ENCODE measurements at regions not wholly inside any gene's neighbourhood (a gene's known extent, or its start where the extent isn't known, plus 50 kb on each side); places are given as distances from the start of the nearest gene placed in this dataset.
A peak's percentile ranks its signal among the peaks of the same experiment; 100 is the strongest.

DNA sequence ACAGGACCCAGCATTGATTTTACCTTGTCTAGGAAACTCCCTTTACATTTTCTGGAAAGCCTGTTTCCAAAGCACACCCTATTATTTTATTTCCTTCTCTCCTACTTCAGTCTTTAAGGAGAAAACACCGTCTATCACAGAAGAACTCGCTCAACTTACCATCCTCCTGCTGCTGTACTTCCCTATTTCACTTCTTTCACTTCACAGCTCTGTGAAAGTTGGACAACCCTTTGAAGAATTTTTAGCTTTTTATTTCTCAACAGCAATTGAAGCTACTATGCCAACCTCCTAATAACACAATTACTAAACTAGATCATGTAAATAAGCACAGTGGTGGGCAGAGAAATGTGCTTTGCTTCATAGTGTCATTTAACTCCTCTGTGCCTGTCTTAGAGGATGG, 166.5 kb downstream of the TFEC start:
- DNase-seq (ENCODE audit: low read depth) (no peak), FAIRE-seq (no peak)
- no peaks in the 10 kb centered on the region for H3K27me3 ChIP-seq (ENCODE audit: control insufficient read depth, insufficient read depth, low read length)
- TF ChIP-seq, protein P1, sequence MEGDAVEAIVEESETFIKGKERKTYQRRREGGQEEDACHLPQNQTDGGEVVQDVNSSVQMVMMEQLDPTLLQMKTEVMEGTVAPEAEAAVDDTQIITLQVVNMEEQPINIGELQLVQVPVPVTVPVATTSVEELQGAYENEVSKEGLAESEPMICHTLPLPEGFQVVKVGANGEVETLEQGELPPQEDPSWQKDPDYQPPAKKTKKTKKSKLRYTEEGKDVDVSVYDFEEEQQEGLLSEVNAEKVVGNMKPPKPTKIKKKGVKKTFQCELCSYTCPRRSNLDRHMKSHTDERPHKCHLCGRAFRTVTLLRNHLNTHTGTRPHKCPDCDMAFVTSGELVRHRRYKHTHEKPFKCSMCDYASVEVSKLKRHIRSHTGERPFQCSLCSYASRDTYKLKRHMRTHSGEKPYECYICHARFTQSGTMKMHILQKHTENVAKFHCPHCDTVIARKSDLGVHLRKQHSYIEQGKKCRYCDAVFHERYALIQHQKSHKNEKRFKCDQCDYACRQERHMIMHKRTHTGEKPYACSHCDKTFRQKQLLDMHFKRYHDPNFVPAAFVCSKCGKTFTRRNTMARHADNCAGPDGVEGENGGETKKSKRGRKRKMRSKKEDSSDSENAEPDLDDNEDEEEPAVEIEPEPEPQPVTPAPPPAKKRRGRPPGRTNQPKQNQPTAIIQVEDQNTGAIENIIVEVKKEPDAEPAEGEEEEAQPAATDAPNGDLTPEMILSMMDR (IDR thresholded peaks at IDR 0.05; ENCODE audit: insufficient read depth, low read length, severe bottlenecking), result no peak
- no peaks in the 10 kb centered on the region for H3K36me3 ChIP-seq (ENCODE audit: control insufficient read depth, insufficient read depth, low read length)
- H3K4me3 ChIP-seq (ENCODE audit: low read depth, low read length), result no peak overlapping the region

DNA sequence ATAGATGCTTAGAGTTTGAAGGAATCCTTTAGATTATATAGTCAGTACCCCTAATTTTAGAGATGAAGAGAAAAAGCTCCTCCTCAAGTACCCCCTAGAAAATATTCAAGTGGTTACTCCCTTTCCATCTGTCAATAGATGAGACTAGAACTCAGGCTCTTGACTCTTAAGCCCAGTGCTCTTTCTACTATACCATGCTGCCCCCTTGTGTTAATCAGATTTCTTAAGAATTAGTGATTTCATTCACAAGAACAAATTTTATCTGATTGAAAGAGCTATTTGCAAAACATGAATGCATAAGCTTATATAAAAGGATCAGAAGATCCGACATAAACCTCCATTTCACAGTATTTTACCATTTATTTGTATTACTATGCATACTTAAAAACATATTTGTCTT, 179.3 kb downstream of the TFEC start:
- no peak overlapping the region for H3K4me3 ChIP-seq (ENCODE audit: low read depth, low read length)
- FAIRE-seq (no peak), DNase-seq (ENCODE audit: low read depth) (peak; percentile 72)
- H3K27me3 ChIP-seq (ENCODE audit: control insufficient read depth, insufficient read depth, low read length), result no peaks in the 10 kb centered on the region
- H3K36me3 ChIP-seq (ENCODE audit: control insufficient read depth, insufficient read depth, low read length), result no peaks in the 10 kb centered on the region
- TF ChIP-seq, protein P1 (IDR thresholded peaks at IDR 0.05; ENCODE audit: insufficient read depth, low read length, severe bottlenecking), result peak; percentile 32

DNA sequence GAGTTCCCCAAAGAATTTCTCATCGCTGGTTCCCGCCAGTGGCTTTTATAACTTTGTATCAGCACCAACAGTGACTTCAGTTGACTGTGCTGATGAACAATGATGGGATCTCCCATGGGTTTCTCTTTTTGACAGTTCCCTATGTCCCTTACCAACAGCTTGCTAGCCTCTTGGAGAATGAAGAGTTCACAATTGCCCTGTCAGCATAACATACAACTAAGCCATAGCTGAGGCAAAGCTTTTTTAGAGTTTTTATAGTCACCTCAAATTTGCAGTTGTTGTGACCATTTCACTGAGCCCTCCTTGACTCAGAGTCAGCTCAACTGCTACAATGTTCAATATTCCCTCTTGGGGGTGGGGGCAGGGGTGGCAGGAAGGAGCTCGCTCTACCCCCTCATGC, 179.8 kb downstream of the TFEC start:
- TF ChIP-seq, protein P1 (IDR thresholded peaks at IDR 0.05; ENCODE audit: insufficient read depth, low read length, severe bottlenecking), result no peak
- H3K27me3 ChIP-seq (ENCODE audit: control insufficient read depth, insufficient read depth, low read length), result no peaks in the 10 kb centered on the region
- FAIRE-seq, result no peak

DNA sequence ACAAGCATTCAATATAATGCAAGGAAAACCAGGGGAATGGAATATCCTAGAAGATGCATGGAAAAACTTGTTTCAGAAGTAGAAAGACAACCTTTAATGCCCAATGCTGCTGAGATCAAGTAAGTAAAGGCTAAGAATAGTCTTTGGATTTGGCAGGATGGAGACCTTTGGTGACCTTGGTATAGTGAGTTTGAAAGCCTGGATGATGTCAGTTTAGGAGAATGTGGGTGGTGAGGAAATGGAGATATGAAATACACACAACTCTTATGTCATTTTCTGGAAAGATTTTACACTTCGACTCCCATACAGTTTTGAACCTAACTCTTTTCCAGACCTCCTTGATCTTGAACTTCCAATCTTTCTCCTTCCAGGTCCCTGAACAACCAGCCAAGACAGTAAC, 185.7 kb downstream of the TFEC start:
- TF ChIP-seq, protein P1 (IDR thresholded peaks at IDR 0.05; ENCODE audit: insufficient read depth, low read length, severe bottlenecking), result no peak
- no peaks in the 10 kb centered on the region for H3K27me3 ChIP-seq (ENCODE audit: control insufficient read depth, insufficient read depth, low read length)
- H3K36me3 ChIP-seq (ENCODE audit: control insufficient read depth, insufficient read depth, low read length), result no peaks in the 10 kb centered on the region
- H3K4me3 ChIP-seq (ENCODE audit: low read depth, low read length), result no peak overlapping the region
- no peak for FAIRE-seq
- peak; percentile 21 for DNase-seq (ENCODE audit: low read depth)

More for the DNA sequence above, 179.8 kb downstream of the TFEC start:
- H3K4me3 ChIP-seq (ENCODE audit: low read depth, low read length), result no peak overlapping the region
- H3K36me3 ChIP-seq (ENCODE audit: control insufficient read depth, insufficient read depth, low read length), result no peaks in the 10 kb centered on the region
- no peak for DNase-seq (ENCODE audit: low read depth)

DNA sequence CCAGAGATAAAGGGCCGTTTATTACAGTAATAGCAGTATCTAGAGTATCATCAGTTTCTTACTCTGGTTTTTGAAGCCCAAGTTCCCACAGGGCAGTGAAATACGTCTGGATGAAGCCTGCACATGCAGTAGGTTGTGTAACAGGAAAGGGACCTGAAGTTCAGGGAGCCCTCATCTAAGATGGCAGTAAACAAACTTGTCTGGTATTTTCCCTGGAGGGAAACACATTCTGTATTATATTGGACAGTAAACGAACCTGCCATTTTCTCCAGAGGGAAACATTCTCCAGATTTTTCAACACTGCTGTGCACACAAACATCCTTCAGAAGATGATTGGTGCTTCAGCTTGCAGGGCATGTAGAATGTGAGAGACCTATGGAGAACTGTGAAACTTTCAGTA, 189.9 kb downstream of the TFEC start:
- Histone ChIP-seq H3K4me3 (ENCODE audit: low read depth, low read length) (no peak overlapping the region), H3K27me3 (ENCODE audit: control insufficient read depth, insufficient read depth, low read length) (no peaks in the 10 kb centered on the region), H3K36me3 (ENCODE audit: control insufficient read depth, insufficient read depth, low read length) (no peaks in the 10 kb centered on the region)
- TF ChIP-seq, protein P1 (IDR thresholded peaks at IDR 0.05; ENCODE audit: insufficient read depth, low read length, severe bottlenecking), result no peak
- DNase-seq (ENCODE audit: low read depth) (peak; percentile 17), FAIRE-seq (no peak)

DNA sequence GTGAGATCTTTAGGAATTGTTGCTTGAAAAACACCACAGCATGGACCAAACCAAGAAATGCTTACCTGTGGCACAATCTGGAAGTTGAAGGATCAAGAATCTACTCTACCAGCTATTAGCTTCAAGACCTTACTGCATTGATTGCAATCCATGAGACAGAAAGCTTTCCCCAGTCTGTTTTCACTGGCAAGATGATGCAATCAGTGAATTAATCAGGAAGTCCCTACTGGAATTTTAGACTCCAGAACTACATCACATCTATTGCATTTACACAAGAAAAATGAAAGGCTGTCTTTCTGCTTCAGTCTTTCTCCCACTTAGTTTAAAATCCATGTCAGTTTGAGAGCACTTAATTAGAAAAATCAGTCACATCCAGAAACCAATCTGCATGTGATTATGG, 191.7 kb downstream of the TFEC start:
- no peak overlapping the region for H3K4me3 ChIP-seq (ENCODE audit: low read depth, low read length)
- H3K27me3 ChIP-seq (ENCODE audit: control insufficient read depth, insufficient read depth, low read length), result no peaks in the 10 kb centered on the region
- H3K36me3 ChIP-seq (ENCODE audit: control insufficient read depth, insufficient read depth, low read length), result no peaks in the 10 kb centered on the region
- FAIRE-seq (no peak), DNase-seq (ENCODE audit: low read depth) (peak; percentile 37)
- TF ChIP-seq, protein P1 (IDR thresholded peaks at IDR 0.05; ENCODE audit: insufficient read depth, low read length, severe bottlenecking), result no peak
